ENCODE measurements at regions not wholly inside any gene's neighbourhood (a gene's known extent, or its start where the extent isn't known, plus 50 kb on each side); places are given as distances from the start of the nearest gene placed in this dataset.

DNA sequence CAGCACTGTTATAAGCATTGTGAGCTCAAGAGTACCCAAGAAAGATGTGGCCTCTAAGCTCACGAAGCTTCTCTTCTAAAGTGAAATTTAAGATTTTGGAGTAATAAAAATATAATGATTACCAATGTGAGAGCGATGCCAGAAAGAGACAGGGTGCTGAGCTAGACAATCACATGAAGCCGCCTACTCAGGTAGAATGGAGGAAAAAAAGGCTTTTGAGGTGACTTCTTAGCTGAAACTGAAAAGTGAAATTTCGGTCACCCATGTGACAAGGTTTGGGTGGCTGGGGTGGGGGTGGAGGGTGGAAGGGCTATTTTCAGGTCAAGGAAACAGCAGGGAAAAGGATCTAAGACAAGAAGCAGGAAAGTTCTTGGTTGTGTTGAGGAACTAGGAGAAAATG, 388.2 kb upstream of the WWC1 start:
- TF ChIP-seq POLR2A (IDR thresholded peaks at IDR 0.05), result no peak
- TF ChIP-seq, protein P1, sequence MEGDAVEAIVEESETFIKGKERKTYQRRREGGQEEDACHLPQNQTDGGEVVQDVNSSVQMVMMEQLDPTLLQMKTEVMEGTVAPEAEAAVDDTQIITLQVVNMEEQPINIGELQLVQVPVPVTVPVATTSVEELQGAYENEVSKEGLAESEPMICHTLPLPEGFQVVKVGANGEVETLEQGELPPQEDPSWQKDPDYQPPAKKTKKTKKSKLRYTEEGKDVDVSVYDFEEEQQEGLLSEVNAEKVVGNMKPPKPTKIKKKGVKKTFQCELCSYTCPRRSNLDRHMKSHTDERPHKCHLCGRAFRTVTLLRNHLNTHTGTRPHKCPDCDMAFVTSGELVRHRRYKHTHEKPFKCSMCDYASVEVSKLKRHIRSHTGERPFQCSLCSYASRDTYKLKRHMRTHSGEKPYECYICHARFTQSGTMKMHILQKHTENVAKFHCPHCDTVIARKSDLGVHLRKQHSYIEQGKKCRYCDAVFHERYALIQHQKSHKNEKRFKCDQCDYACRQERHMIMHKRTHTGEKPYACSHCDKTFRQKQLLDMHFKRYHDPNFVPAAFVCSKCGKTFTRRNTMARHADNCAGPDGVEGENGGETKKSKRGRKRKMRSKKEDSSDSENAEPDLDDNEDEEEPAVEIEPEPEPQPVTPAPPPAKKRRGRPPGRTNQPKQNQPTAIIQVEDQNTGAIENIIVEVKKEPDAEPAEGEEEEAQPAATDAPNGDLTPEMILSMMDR (IDR thresholded peaks at IDR 0.05 in 8 of 11, conservative IDR thresholded peaks at IDR 0.05 in 3 of 11), result no peak
- no peak for TF ChIP-seq POLR2AphosphoS5 (IDR thresholded peaks at IDR 0.05)
